ENCODE measurements at regions not wholly inside any gene's neighbourhood (a gene's known extent, or its start where the extent isn't known, plus 50 kb on each side); places are given as distances from the start of the nearest gene placed in this dataset.

DNA sequence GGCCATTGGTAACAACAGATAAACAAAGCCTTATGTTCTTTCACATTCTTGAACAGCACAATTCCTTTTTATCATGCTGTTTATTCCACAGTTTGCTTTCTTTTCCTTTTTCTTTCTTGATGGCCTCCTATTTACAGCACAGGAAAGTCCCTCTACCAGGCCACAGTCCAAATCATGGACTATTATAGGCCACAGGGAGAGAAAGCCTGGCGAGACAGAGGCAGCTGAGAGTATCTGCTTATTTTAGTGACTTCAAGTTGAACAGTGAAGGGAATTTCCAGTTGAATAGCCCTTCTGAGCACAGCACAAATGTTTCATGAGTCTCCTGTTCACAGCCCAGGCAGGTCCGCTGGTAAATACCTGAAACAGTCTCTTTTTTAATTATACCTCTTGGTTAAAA lies 263.7 kb upstream of the ARID1B start:
- no peak for TF ChIP-seq CEBPB (IDR thresholded peaks at IDR 0.05; ENCODE audit: low read depth, low read length)
- TF ChIP-seq, protein P1, sequence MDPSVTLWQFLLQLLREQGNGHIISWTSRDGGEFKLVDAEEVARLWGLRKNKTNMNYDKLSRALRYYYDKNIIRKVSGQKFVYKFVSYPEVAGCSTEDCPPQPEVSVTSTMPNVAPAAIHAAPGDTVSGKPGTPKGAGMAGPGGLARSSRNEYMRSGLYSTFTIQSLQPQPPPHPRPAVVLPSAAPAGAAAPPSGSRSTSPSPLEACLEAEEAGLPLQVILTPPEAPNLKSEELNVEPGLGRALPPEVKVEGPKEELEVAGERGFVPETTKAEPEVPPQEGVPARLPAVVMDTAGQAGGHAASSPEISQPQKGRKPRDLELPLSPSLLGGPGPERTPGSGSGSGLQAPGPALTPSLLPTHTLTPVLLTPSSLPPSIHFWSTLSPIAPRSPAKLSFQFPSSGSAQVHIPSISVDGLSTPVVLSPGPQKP (IDR thresholded peaks at IDR 0.05; ENCODE audit: borderline replicate concordance, low read depth, low read length): no peak
- no peak for TF ChIP-seq CHD1 (IDR thresholded peaks at IDR 0.05; ENCODE audit: low read depth, low read length)
- TF ChIP-seq RFX5 (IDR thresholded peaks at IDR 0.05; ENCODE audit: low read depth, low read length): no peak
- TF ChIP-seq, protein P2, sequence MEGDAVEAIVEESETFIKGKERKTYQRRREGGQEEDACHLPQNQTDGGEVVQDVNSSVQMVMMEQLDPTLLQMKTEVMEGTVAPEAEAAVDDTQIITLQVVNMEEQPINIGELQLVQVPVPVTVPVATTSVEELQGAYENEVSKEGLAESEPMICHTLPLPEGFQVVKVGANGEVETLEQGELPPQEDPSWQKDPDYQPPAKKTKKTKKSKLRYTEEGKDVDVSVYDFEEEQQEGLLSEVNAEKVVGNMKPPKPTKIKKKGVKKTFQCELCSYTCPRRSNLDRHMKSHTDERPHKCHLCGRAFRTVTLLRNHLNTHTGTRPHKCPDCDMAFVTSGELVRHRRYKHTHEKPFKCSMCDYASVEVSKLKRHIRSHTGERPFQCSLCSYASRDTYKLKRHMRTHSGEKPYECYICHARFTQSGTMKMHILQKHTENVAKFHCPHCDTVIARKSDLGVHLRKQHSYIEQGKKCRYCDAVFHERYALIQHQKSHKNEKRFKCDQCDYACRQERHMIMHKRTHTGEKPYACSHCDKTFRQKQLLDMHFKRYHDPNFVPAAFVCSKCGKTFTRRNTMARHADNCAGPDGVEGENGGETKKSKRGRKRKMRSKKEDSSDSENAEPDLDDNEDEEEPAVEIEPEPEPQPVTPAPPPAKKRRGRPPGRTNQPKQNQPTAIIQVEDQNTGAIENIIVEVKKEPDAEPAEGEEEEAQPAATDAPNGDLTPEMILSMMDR (conservative IDR thresholded peaks at IDR 0.05; ENCODE audit: low read depth, low read length): no peak
- TF ChIP-seq RCOR1 (IDR thresholded peaks at IDR 0.05; ENCODE audit: insufficient replicate concordance, low read length): no peak
- TF ChIP-seq MAFK (IDR thresholded peaks at IDR 0.05; ENCODE audit: low read depth, low read length): no peak
- H2BK5ac ChIP-seq (ENCODE audit: low read depth, low read length, poor library complexity, severe bottlenecking): no peak overlapping the region
- no peak overlapping the region for H3K18ac ChIP-seq (ENCODE audit: low read depth, low read length)
- no TSS peak for BruUV-seq (replicated peaks)
- H2BK120ac ChIP-seq (ENCODE audit: low read depth, low read length): no peak overlapping the region
- no peaks in the 10 kb centered on the region for H3K79me1 ChIP-seq (ENCODE audit: low read depth in 1 of 2, low read length in 2 of 2)
- H4K8ac ChIP-seq (ENCODE audit: low read depth in 2 of 2, low read length in 2 of 2): no peak overlapping the region
- H2BK15ac ChIP-seq (ENCODE audit: low read depth, low read length): no peak overlapping the region
- in situ Hi-C loops (cut with MboI; ENCODE audit: low sequenced_read_pairs): no loop called here
- no peak overlapping the region for H3K4me2 ChIP-seq (ENCODE audit: low read depth, low read length)
- dilution Hi-C loops (cut with HindIII; ENCODE audit: low sequenced_read_pairs, unreplicated experiment): no loop called here
- peaks cover 2% of the 10 kb centered on the region for H3K27me3 ChIP-seq (ENCODE audit: control insufficient read depth, insufficient read depth, low read length)
- no peak overlapping the region for H2AK5ac ChIP-seq (ENCODE audit: low read depth, low read length)
- no peak overlapping the region for H3K4ac ChIP-seq (ENCODE audit: low read depth, low read length)
- no peak overlapping the region for H2AFZ ChIP-seq (replicated peaks; ENCODE audit: low read length, poor library complexity)
- CTCF ChIA-PET: no interaction called here
- no peaks in the 10 kb centered on the region for H3K4me1 ChIP-seq (ENCODE audit: control insufficient read depth, insufficient read depth, low read length)
- no peak overlapping the region for H3K4me3 ChIP-seq (ENCODE audit: insufficient read depth, low read depth, low read length)
- no peak overlapping the region for H3K56ac ChIP-seq (ENCODE audit: extremely low read depth, insufficient read depth, low read length)
- ATAC-seq (ENCODE audit: low read depth) (no peak), DNase-seq (no peak)
- H3K23ac ChIP-seq (ENCODE audit: low read depth, low read length): no peak overlapping the region
- no peak overlapping the region for H2BK20ac ChIP-seq (ENCODE audit: low read depth, low read length)
- no peaks in the 10 kb centered on the region for H3K9me1 ChIP-seq (ENCODE audit: insufficient read depth, low read length)
- no peak overlapping the region for H4K91ac ChIP-seq (ENCODE audit: insufficient read depth, low read depth, low read length)
- no peak overlapping the region for H3K14ac ChIP-seq (replicated peaks; ENCODE audit: low read depth, low read length)
- H3K36me3 ChIP-seq (ENCODE audit: control insufficient read depth, insufficient read depth, low read length): no peaks in the 10 kb centered on the region
- no peaks in the 10 kb centered on the region for H4K20me1 ChIP-seq (ENCODE audit: insufficient read depth, low read length)
- POLR2A ChIA-PET (ENCODE audit: unreplicated experiment): no interaction called here
- no peak overlapping the region for H3K27ac ChIP-seq (ENCODE audit: insufficient read depth, low read length)
- H3K9me3 ChIP-seq (ENCODE audit: control insufficient read depth, insufficient read depth, low read length): no peaks in the 10 kb centered on the region
- no peak overlapping the region for H4K5ac ChIP-seq (ENCODE audit: low read depth, low read length)
- no peak overlapping the region for H2AK9ac ChIP-seq (replicated peaks; ENCODE audit: low read depth, low read length, poor library complexity)
- no CpG with 5 or more reads among the region's 2 CpGs for whole genome bisulfite sequencing, 2 experiments (ENCODE audit: extremely low coverage in 2 of 2, insufficient read length in 1 of 2)
- H3K9ac ChIP-seq (ENCODE audit: low read depth, low read length): no peak overlapping the region
- intact Hi-C loops (cut with micrococcal nuclease): no loop called here
